Uterus (tissue), 2 donors: ENCODE measurements at regions not wholly inside any gene's neighbourhood (a gene's known extent, or its start where the extent isn't known, plus 50 kb on each side); places are given as distances from the start of the nearest gene placed in this dataset.

Experiments used
- CTCF ChIP-seq, 4 experiments: fragments of 200-600 bp in 2 of 4; fragments of 450-650 bp in 2 of 4; sonication (generic) in 2 of 4; IDR thresholded peaks; one replicate each; pipeline ENCODE4 v1.5.1; 2016 to 2019; ENCODE audit warnings: antibody characterized with exemption in 4 of 4, mild to moderate bottlenecking in 2 of 4, moderate library complexity in 1 of 4
- POLR2A ChIP-seq, 2 donors: fragments of 450-650 bp; IDR thresholded peaks; one replicate each; pipeline ENCODE4 v1.6.1; 2016; ENCODE audit warnings: antibody characterized with exemption in 2 of 2, mild to moderate bottlenecking in 1 of 2, moderate library complexity in 1 of 2

GRCh38 chr12:42798811-42799438 lies 209.4 kb upstream of the PRICKLE1 start:
- TF ChIP-seq CTCF (IDR thresholded peaks at IDR 0.05) (no peak), POLR2A (IDR thresholded peaks at IDR 0.05) (no peak)
